ENCODE measurements at regions not wholly inside any gene's neighbourhood (a gene's known extent, or its start where the extent isn't known, plus 50 kb on each side); places are given as distances from the start of the nearest gene placed in this dataset.

DNA sequence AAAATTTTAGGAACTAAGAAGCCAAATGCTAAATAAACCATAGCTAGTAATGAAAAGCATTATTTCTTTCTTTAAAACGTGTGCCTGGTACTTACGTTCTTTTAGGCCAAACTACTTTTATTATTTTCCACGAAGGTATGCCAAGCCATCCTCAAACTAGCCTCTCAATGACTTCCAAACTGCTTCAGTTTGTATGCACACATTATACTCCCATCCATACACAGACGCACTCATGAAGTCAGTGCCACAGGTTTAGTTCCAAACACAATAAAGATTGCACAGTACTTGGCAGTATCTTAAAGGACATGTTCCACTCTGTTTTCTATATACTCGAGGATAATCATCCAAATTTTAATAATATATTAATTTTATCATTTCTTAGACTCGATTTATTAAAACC, 609.2 kb upstream of the ZNF385D start:
- TF ChIP-seq, protein P1, sequence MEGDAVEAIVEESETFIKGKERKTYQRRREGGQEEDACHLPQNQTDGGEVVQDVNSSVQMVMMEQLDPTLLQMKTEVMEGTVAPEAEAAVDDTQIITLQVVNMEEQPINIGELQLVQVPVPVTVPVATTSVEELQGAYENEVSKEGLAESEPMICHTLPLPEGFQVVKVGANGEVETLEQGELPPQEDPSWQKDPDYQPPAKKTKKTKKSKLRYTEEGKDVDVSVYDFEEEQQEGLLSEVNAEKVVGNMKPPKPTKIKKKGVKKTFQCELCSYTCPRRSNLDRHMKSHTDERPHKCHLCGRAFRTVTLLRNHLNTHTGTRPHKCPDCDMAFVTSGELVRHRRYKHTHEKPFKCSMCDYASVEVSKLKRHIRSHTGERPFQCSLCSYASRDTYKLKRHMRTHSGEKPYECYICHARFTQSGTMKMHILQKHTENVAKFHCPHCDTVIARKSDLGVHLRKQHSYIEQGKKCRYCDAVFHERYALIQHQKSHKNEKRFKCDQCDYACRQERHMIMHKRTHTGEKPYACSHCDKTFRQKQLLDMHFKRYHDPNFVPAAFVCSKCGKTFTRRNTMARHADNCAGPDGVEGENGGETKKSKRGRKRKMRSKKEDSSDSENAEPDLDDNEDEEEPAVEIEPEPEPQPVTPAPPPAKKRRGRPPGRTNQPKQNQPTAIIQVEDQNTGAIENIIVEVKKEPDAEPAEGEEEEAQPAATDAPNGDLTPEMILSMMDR (IDR thresholded peaks at IDR 0.05), result no peak
- no peak for TF ChIP-seq POLR2AphosphoS5 (IDR thresholded peaks at IDR 0.05)

Measured in gastroesophageal sphincter (tissue), 3 donors.